ENCODE measurements at regions not wholly inside any gene's neighbourhood (a gene's known extent, or its start where the extent isn't known, plus 50 kb on each side); places are given as distances from the start of the nearest gene placed in this dataset.

- no peak for TF ChIP-seq CHD7 (IDR thresholded peaks at IDR 0.05; ENCODE audit: insufficient replicate concordance, low read length)
- TF ChIP-seq GTF2F1 (IDR thresholded peaks at IDR 0.05; ENCODE audit: borderline replicate concordance, low read depth, low read length): no peak
- no peak for TF ChIP-seq SRF (IDR thresholded peaks at IDR 0.05; ENCODE audit: low read depth, low read length)
- TF ChIP-seq PHF8 (conservative IDR thresholded peaks at IDR 0.05; ENCODE audit: low read depth, low read length): no peak
- TF ChIP-seq CBX5 (IDR thresholded peaks at IDR 0.05; ENCODE audit: low read depth, low read length): no peak
- TF ChIP-seq ASH2L (IDR thresholded peaks at IDR 0.05; ENCODE audit: low read length): no peak
Measured at GRCh38 chr13:109933476-109933875, 147.1 kb upstream of the IRS2 start (continued).

All from H1 (cell line).